Heart left ventricle (tissue), 13 donors: ENCODE measurements at regions not wholly inside any gene's neighbourhood (a gene's known extent, or its start where the extent isn't known, plus 50 kb on each side); places are given as distances from the start of the nearest gene placed in this dataset.

ENCODE experiments used
- POLR2A ChIP-seq, 2 donors: fragments of 450-650 bp; IDR thresholded peaks; one replicate each; pipeline ENCODE4 v1.6.1; 2017; ENCODE audit warnings: antibody characterized with exemption in 2 of 2, mild to moderate bottlenecking in 2 of 2, moderate library complexity in 2 of 2
- TF ChIP-seq, protein P1 (sequence below), 12 donors: fragments of 200-600 bp; sonication (generic) in 4 of 12; IDR thresholded peaks; one replicate each; pipeline versions ENCODE4 v1.5.0 to v1.8.0; 2018 to 2022; ENCODE audit warnings: antibody characterized with exemption in 12 of 12, mild to moderate bottlenecking in 5 of 12
- donor health status: ischemic (EF 13 %, LVEDD 7.1; RV severe dilation, severe dysfunction).
- donor health status: DM: no; HTN: yes; CAD: no.
- donor health status: DM: no; HTN: no; CAD: no.
- donor health status: ischemic (EF 25% LVEDD 6.9; RV normal size, moderate dysfunction).
- donor health status: ischemic (EF 25% LVEDD 5.7; RV mildly dilated, moderate dysfunction).
- donor health status: ischemic (EF 35%, LVEDD 5.7; RV mildly dilated, moderate dysfunction).
- donor health status: nonischemic (EF 11% LVEDD 7.7; RV severe dilation, severe dysfunction).
- donor health status: DM: yes; HTN: yes; CAD: no.
- donor health status: PGD.
- donor health status: ischemic (EF 29% LVEDD 5.4; RV normal size, mild dysfunction).
- donor health status: nonischemic (EF 23%, LVEDD 6.1; RV moderate dilation, normal function).

- TF ChIP-seq, protein P1, sequence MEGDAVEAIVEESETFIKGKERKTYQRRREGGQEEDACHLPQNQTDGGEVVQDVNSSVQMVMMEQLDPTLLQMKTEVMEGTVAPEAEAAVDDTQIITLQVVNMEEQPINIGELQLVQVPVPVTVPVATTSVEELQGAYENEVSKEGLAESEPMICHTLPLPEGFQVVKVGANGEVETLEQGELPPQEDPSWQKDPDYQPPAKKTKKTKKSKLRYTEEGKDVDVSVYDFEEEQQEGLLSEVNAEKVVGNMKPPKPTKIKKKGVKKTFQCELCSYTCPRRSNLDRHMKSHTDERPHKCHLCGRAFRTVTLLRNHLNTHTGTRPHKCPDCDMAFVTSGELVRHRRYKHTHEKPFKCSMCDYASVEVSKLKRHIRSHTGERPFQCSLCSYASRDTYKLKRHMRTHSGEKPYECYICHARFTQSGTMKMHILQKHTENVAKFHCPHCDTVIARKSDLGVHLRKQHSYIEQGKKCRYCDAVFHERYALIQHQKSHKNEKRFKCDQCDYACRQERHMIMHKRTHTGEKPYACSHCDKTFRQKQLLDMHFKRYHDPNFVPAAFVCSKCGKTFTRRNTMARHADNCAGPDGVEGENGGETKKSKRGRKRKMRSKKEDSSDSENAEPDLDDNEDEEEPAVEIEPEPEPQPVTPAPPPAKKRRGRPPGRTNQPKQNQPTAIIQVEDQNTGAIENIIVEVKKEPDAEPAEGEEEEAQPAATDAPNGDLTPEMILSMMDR (IDR thresholded peaks at IDR 0.05), result no peak
- no peak for TF ChIP-seq POLR2A (IDR thresholded peaks at IDR 0.05)
These were observed 80.6 kb upstream of the PREP start for GRCh38 chr6:105483492-105483891.
